WERI-Rb-1 (cell line): ENCODE measurements at regions not wholly inside any gene's neighbourhood (a gene's known extent, or its start where the extent isn't known, plus 50 kb on each side); places are given as distances from the start of the nearest gene placed in this dataset.
A peak's percentile ranks its signal among the peaks of the same experiment; 100 is the strongest.

ENCODE experiments used
- DNase-seq: peaks from one replicate; pipeline ENCODE4 v3.0.0-alpha.2; 2020
- H3K27ac ChIP-seq: fragments of 250-450 bp; sonication (Bioruptor Pico); 2 replicates; pipeline ENCODE4 v1.5.1; 2020; ENCODE audit warnings: mild to moderate bottlenecking, moderate library complexity
- H3K27me3 ChIP-seq: fragments of 250-450 bp; sonication (Bioruptor Pico); 2 replicates; pipeline ENCODE4 v1.5.1; 2021; ENCODE audit warnings: mild to moderate bottlenecking, low read depth, moderate library complexity; ENCODE audit not compliant: insufficient read depth, severe bottlenecking
- H3K36me3 ChIP-seq: fragments of 250-450 bp; sonication (Bioruptor Pico); 2 replicates; pipeline ENCODE4 v1.5.1; 2020; ENCODE audit warnings: mild to moderate bottlenecking, moderate library complexity
- H3K4me3 ChIP-seq: 2 replicates; pipeline ENCODE4 v1.5.1; 2011; ENCODE audit warnings: low read depth, mild to moderate bottlenecking, control low read depth, low read length
- H3K9me3 ChIP-seq: fragments of 250-450 bp; sonication (Bioruptor Pico); 2 replicates; pipeline ENCODE4 v1.5.1; 2021; ENCODE audit warnings: mild to moderate bottlenecking, moderate library complexity; ENCODE audit not compliant: severe bottlenecking
- CTCF ChIP-seq: IDR thresholded peaks from 2 replicates; pipeline ENCODE4 v1.5.1; 2011; ENCODE audit warnings: low read depth, mild to moderate bottlenecking, control low read depth, inconsistent platforms, low read length

GRCh38 chr18:78725426-78725825, 254.2 kb upstream of the SALL3 start:
- Histone ChIP-seq H3K4me3 (no peak overlapping the region), H3K9me3 (no peaks in the 10 kb centered on the region), H3K27ac (no peak overlapping the region), H3K27me3 (no peaks in the 10 kb centered on the region), H3K36me3 (no peaks in the 10 kb centered on the region)
- no peak for TF ChIP-seq CTCF
- DNase-seq = peak; percentile 3

- H3K4me3 ChIP-seq = no peak overlapping the region
- DNase-seq = peak; percentile 3
- H3K27me3 ChIP-seq = no peaks in the 10 kb centered on the region
- no peaks in the 10 kb centered on the region for H3K9me3 ChIP-seq
- no peak for TF ChIP-seq CTCF
- H3K27ac ChIP-seq = no peak overlapping the region
- no peaks in the 10 kb centered on the region for H3K36me3 ChIP-seq
Measured at GRCh38 chr18:78726326-78727056, 253.1 kb upstream of the SALL3 start.

GRCh38 chr18:78727057-78727739, 252.4 kb upstream of the SALL3 start:
- no peak overlapping the region for H3K27ac ChIP-seq
- TF ChIP-seq CTCF = no peak
- no peaks in the 10 kb centered on the region for H3K27me3 ChIP-seq
- DNase-seq = peak; percentile 5
- no peaks in the 10 kb centered on the region for H3K36me3 ChIP-seq
- no peak overlapping the region for H3K4me3 ChIP-seq
- H3K9me3 ChIP-seq = no peaks in the 10 kb centered on the region

- no peak overlapping the region for H3K27ac ChIP-seq
- no peaks in the 10 kb centered on the region for H3K27me3 ChIP-seq
- TF ChIP-seq CTCF = no peak
- H3K4me3 ChIP-seq = no peak overlapping the region
- H3K36me3 ChIP-seq = no peaks in the 10 kb centered on the region
- DNase-seq = peak; percentile 5
- no peaks in the 10 kb centered on the region for H3K9me3 ChIP-seq
Measured at GRCh38 chr18:78727877-78728783, 251.5 kb upstream of the SALL3 start.

- Histone ChIP-seq H3K4me3 (no peak overlapping the region), H3K9me3 (no peaks in the 10 kb centered on the region), H3K36me3 (no peaks in the 10 kb centered on the region), H3K27ac (no peak overlapping the region), H3K27me3 (no peaks in the 10 kb centered on the region)
- TF ChIP-seq CTCF = no peak
- peak; percentile 6 for DNase-seq
Measured at GRCh38 chr18:78728784-78729467, 250.7 kb upstream of the SALL3 start.
